Epithelial cell of esophagus (primary cell): ENCODE measurements at regions not wholly inside any gene's neighbourhood (a gene's known extent, or its start where the extent isn't known, plus 50 kb on each side); places are given as distances from the start of the nearest gene placed in this dataset.

Source experiments
- DNase-seq: peaks from one replicate; pipeline ENCODE4 v3.0.0; 2010; ENCODE audit warnings: low read depth
- H3K4me3 ChIP-seq: 2 replicates; pipeline ENCODE4 v1.5.1; 2011; ENCODE audit warnings: mild to moderate bottlenecking, low read length, control low read depth
- CTCF ChIP-seq: IDR thresholded peaks from 2 replicates; pipeline ENCODE4 v1.5.1; 2011; ENCODE audit warnings: low read depth, mild to moderate bottlenecking, low read length, control low read depth, inconsistent platforms; ENCODE audit not compliant: insufficient read depth; ENCODE audit errors: missing control alignments

GRCh38 chr2:146837857-146838256 is 1007.0 kb upstream of the ACVR2A start:
- no peak overlapping the region for H3K4me3 ChIP-seq
- no peak for TF ChIP-seq CTCF
- DNase-seq, result peak; percentile 92

- TF ChIP-seq CTCF, result no peak
- no peak overlapping the region for H3K4me3 ChIP-seq
- DNase-seq, result no peak
Observed at GRCh38 chr2:146826388-146826787, 1018.4 kb upstream of the ACVR2A start.

- H3K4me3 ChIP-seq, result no peak overlapping the region
- peak; percentile 28 for DNase-seq
- TF ChIP-seq CTCF, result no peak
Observed at GRCh38 chr2:146821836-146822316, 1023.0 kb upstream of the ACVR2A start.

GRCh38 chr2:146820672-146821071 is 1024.2 kb upstream of the ACVR2A start:
- no peak overlapping the region for H3K4me3 ChIP-seq
- no peak for TF ChIP-seq CTCF
- peak; percentile 64 for DNase-seq

GRCh38 chr2:146818122-146818521 is 1026.7 kb upstream of the ACVR2A start:
- no peak for TF ChIP-seq CTCF
- H3K4me3 ChIP-seq, result no peak overlapping the region
- peak; percentile 53 for DNase-seq

GRCh38 chr2:146817613-146818012 is 1027.2 kb upstream of the ACVR2A start:
- no peak for TF ChIP-seq CTCF
- peak; percentile 88 for DNase-seq
- no peak overlapping the region for H3K4me3 ChIP-seq

- no peak overlapping the region for H3K4me3 ChIP-seq
- TF ChIP-seq CTCF, result no peak
- peak; percentile 74 for DNase-seq
Observed at GRCh38 chr2:146814971-146815370, 1029.9 kb upstream of the ACVR2A start.
